Epithelial cell of esophagus (primary cell): ENCODE measurements at regions not wholly inside any gene's neighbourhood (a gene's known extent, or its start where the extent isn't known, plus 50 kb on each side); places are given as distances from the start of the nearest gene placed in this dataset.

Source experiments
- DNase-seq: peaks from one replicate; pipeline ENCODE4 v3.0.0; 2010; ENCODE audit warnings: low read depth
- H3K4me3 ChIP-seq: 2 replicates; pipeline ENCODE4 v1.5.1; 2011; ENCODE audit warnings: mild to moderate bottlenecking, low read length, control low read depth
- TF ChIP-seq, protein P1 (sequence below): IDR thresholded peaks from 2 replicates; pipeline ENCODE4 v1.5.1; 2011; ENCODE audit warnings: low read depth, mild to moderate bottlenecking, low read length, control low read depth, inconsistent platforms; ENCODE audit not compliant: insufficient read depth; ENCODE audit errors: missing control alignments

- TF ChIP-seq, protein P1, sequence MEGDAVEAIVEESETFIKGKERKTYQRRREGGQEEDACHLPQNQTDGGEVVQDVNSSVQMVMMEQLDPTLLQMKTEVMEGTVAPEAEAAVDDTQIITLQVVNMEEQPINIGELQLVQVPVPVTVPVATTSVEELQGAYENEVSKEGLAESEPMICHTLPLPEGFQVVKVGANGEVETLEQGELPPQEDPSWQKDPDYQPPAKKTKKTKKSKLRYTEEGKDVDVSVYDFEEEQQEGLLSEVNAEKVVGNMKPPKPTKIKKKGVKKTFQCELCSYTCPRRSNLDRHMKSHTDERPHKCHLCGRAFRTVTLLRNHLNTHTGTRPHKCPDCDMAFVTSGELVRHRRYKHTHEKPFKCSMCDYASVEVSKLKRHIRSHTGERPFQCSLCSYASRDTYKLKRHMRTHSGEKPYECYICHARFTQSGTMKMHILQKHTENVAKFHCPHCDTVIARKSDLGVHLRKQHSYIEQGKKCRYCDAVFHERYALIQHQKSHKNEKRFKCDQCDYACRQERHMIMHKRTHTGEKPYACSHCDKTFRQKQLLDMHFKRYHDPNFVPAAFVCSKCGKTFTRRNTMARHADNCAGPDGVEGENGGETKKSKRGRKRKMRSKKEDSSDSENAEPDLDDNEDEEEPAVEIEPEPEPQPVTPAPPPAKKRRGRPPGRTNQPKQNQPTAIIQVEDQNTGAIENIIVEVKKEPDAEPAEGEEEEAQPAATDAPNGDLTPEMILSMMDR: no peak
- DNase-seq: no peak
- no peak overlapping the region for H3K4me3 ChIP-seq
Observed at GRCh38 chr1:105017587-105017986, 1267.9 kb downstream of the AMY1C start.

- H3K4me3 ChIP-seq: no peak overlapping the region
- DNase-seq: no peak
- TF ChIP-seq, protein P1: no peak
Observed at GRCh38 chr1:105023719-105024118, 1274.0 kb downstream of the AMY1C start.

- DNase-seq: no peak
- TF ChIP-seq, protein P1: no peak
- H3K4me3 ChIP-seq: no peak overlapping the region
Observed at GRCh38 chr1:105027838-105028471, 1278.3 kb downstream of the AMY1C start.

DNA sequence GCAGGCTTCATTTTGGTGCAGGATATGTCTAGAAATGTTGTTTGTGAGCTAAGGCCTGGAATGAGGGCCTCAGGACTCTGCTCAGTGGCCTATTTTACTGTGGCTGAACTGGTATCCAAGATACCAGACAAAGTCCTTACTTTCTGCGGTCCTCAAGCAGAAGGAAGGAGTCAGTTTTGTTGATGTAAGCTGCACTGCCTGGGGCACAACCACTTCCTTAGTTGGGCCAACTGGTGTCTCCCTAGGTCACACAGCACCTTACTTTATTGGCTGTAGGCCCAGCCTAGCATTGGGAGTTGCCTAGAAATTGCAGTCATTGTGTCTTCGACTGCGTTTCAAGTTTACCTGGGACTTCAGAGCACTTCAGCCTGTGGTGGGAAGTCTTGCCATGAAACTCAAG, 1322.7 kb downstream of the AMY1C start:
- no peak overlapping the region for H3K4me3 ChIP-seq
- peak; percentile 86 for DNase-seq
- TF ChIP-seq, protein P1: no peak

DNA sequence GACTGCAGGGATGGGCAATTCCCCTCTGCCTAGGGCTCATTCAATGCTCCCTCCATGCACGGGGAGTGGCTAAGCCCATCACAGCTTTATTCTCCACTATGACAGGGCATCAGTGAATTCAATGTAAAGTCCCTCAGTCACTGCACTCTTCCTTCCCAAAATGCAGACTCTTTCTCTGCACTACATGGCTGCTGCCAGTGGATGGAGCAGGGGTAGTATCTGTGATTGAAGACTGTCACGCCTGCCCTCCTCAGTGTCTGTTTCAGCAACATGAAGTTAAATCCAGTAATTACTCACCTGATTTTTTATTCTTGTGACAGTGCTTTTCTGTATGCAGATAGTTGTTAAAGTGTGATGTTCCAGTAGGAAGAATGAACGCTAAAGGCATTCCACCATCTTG, 1323.2 kb downstream of the AMY1C start:
- no peak for DNase-seq
- TF ChIP-seq, protein P1: peak; percentile 20
- H3K4me3 ChIP-seq: no peak overlapping the region

DNA sequence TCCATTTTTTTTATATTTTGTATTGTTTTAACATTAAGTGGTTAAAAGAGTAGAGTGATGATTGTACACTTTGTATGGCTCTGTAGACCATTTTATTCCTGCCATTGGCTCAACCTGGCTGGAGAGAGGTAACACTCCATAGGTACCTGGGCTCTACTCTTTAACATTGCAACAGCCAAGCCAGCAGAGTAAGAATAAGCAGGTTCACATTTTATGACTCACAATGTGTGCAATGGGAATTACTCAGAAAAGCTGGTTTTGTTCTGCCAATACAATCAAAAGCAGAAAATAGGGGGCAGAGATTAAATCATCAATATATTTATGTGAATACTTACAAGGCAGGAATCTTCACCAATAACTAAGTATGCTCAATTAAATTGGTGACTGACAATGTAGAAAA, 1324.0 kb downstream of the AMY1C start:
- TF ChIP-seq, protein P1: no peak
- peak; percentile 76 for DNase-seq
- H3K4me3 ChIP-seq: no peak overlapping the region

GRCh38 chr1:105083611-105084010, 1333.9 kb downstream of the AMY1C start:
- no peak overlapping the region for H3K4me3 ChIP-seq
- DNase-seq: no peak
- TF ChIP-seq, protein P1: no peak
